Middle frontal gyrus (tissue), 1 donor: ENCODE measurements at regions not wholly inside any gene's neighbourhood (a gene's known extent, or its start where the extent isn't known, plus 50 kb on each side); places are given as distances from the start of the nearest gene placed in this dataset.

Experiments used
- DNase-seq: peaks from one replicate; pipeline ENCODE4 v3.0.0-alpha.2; 2015; ENCODE audit warnings: low spot score; ENCODE audit errors: extremely low spot score

DNA sequence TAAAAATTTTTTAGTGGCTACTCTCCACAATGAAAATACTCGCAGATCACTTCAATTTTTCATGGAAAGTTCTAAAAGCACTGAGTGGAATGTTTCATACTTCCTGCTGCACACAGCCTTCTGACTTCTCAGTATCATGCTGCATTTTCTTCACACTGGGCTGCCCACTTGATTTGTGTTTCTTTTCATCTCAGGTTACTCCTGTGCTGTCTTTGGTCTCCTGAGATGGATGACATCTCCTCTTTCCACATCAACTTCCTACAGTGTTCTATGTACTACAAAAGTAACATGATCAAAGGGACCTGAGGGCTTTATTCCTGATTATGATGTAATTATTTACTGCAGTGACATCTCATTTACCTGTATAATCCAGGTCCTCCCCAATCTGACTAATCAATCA, 927.7 kb downstream of the ROBO2 start:
- DNase-seq: no peak

- DNase-seq: no peak
Observed at GRCh38 chr3:77976079-77976478, 936.2 kb downstream of the ROBO2 start.

DNA sequence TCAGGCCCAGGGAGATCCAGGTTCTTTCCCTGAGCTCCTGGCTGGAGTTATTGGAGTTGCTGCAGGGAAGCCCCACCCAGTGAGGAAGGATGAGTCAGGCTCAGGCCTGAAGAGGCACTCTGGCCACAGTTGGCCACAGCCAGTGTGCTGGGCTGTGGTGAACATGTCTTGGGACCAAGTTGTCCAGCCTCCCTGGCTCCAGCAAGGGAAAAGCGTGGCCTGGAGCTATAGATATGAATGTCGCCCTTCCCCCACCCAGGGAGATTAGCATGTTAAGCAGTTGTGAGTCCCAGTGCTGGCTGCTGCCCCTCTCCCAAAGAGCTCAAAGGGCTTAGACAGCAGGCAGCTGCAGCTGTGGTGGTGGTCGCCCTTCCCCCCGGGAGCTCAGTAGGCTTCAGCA, 963.2 kb downstream of the ROBO2 start:
- DNase-seq: no peak

- no peak for DNase-seq
Observed at GRCh38 chr3:78004571-78004970, 964.7 kb downstream of the ROBO2 start.

GRCh38 chr3:78013653-78014052, 973.8 kb downstream of the ROBO2 start:
- no peak for DNase-seq

DNA sequence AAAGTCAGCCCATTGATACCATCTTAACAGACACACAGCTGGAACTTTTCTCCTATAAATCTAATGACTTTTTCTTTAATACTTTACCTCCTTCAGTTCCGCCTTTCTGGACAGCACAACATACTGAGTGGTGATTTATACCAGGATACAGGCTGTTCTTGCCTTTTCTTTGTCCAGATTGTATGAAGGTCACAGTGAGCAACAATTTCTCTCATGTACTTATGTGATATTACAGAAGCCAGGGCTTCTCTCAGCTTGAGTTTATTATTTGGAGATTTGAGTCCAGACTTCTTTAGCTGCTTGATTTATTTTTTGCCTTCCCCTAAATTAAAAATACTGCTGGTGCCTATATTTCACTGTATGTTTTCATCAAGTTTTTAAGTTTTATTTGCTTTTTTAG, 976.0 kb downstream of the ROBO2 start:
- no peak for DNase-seq

- DNase-seq: no peak
Observed at GRCh38 chr3:78021710-78022109, 981.8 kb downstream of the ROBO2 start.

DNA sequence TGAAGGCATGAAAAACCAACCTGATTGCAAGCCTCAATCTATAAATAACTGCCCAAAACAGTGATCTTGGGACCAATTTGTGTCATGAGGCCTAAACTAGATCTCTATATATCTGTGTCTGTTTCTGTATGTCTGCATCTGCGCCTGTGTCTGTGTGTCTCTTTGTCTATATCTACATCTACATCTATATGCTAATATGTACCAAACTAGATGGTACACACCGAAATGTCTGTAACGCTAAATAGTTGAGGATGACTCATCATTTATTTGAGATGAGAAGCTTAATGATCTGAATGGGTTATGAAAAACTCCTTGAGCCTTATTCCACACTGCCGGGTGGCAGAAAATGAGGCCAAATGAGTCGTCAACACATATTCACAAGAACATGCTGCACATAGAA, 982.3 kb downstream of the ROBO2 start:
- no peak for DNase-seq

- DNase-seq: no peak
Observed at GRCh38 chr3:78023257-78023656, 983.4 kb downstream of the ROBO2 start.

DNA sequence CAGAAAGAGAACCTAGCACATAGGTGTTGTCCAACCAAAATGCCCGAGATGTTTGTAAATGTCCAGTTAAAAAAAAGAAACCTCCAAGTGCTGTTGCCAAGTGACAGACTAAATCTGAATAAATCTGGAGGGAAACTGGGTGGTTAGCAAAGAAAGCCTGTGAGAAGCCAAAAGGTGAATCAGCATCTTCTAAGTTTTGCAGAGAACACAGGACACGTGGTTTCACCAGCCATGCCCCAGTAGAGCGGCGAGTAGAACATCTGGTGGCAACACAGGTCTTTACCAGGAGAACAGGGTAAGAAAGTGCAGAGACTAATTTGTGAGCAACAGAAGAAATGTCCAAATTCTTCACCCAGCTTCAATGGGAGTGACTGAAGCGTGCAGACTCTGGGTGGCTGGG, 986.0 kb downstream of the ROBO2 start:
- DNase-seq: no peak

GRCh38 chr3:78026318-78026828, 986.5 kb downstream of the ROBO2 start:
- no peak for DNase-seq

GRCh38 chr3:78029775-78030174, 989.9 kb downstream of the ROBO2 start:
- no peak for DNase-seq

DNA sequence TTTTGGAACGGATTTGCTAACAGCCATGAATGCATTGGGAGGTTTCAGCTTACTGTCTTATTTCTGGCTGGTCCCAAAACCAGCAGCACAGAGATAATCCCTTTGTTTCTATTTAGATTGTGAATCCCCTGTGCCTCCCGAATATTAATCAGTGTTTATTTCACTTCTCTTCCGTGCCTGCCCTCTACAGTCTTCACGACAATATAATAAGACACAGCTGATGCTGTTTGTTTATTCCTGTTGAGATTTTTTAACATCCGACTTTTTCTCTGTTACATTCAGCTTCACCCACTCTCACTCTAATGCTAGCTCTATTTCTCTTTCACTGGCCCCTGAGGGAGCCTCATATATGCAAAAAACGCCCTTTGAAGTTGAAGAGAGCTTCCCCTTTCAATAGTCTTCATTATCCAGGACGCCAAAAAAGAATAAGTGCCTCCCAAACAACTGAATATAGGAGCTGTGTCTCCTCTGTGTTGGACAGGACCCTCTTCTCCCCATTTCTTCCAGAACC, 995.3 kb downstream of the ROBO2 start:
- DNase-seq: no peak

- DNase-seq: no peak
Observed at GRCh38 chr3:78041486-78041885, 1001.6 kb downstream of the ROBO2 start.

DNA sequence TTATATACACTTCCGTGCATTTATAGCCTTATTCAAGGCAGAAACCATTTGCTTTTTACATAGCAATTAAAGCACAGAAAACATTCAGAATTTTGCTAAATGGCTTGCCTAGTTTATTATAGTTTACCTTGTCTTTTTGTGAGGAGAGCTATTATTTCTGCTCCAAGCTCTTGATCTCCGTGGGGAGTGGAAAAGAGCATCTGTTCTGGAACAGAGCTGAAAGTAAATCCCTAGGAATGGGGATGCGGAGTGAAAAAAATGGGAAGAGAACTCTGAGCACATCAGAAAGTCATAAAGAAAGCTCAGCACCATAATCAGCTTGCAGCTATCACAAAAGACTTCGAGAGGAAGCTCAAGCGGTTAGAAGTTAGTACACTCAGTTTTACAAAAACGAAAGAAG, 1006.7 kb downstream of the ROBO2 start:
- DNase-seq: no peak

DNA sequence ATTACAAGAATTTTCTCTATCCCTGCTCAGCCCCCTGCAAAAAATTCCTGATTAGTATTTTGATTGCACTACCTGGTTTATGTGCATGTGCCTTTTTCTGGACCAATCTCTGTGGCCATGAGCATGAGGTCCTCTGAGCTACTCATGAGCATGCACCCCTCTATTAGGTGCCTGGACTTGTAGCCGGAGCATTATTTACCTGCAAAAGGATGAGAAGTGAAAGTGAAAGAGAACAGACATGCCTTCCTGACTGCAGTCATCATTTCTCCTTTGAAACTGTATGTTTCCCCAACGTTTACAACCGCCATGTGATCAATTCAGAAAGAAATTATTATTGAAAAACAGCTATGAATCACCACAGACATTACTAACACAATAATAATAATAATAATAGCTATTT, 1008.8 kb downstream of the ROBO2 start:
- no peak for DNase-seq

DNA sequence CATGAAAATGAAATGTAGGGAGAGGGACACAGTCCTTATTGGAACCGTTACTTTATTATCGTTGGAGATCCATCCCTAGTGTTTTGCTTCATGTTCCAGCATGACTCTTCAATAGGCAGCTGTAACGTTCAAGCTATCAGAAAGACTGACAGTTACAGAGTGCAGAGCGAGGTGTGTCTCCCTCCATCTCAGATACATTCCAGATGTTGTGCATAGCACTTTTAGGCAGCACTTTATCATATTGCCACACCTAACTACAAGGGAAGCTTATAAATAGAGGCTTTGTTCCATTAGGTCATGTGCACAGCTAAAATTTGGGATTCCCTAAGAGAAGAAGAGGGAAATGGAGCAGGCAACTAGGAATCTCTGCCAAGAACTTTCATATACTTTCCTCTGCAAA, 1009.6 kb downstream of the ROBO2 start:
- DNase-seq: no peak

GRCh38 chr3:78050276-78051065, 1010.6 kb downstream of the ROBO2 start:
- no peak for DNase-seq

DNA sequence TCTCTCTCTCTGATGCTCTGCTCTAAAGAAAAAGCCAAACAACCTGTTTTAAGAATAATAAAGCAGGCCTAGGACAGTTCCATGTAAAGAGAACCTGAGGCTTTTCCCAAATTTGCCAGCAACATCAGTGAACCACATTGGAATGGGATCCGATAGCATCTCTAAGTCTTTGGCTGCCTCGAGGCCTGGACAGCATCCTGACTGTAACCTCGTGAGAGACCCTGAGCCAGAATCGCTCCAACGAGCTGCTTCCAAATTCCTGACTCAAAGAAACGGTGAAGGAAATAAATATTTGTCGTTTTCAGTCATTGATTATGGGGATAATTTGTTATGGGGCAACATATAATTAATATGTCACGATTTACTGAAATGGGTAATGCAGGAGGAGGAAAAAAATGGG, 1012.8 kb downstream of the ROBO2 start:
- no peak for DNase-seq

- DNase-seq: no peak
Observed at GRCh38 chr3:78066287-78066686, 1026.4 kb downstream of the ROBO2 start.

- no peak for DNase-seq
Observed at GRCh38 chr3:78070188-78070587, 1030.3 kb downstream of the ROBO2 start.

GRCh38 chr3:78076379-78076778, 1036.5 kb downstream of the ROBO2 start:
- DNase-seq: no peak

- DNase-seq: no peak
Observed at GRCh38 chr3:78077178-78077577, 1037.3 kb downstream of the ROBO2 start.
